DMS153 treated with DMSO at 0.1 percent for 48 hours (cell line): ENCODE measurements at regions not wholly inside any gene's neighbourhood (a gene's known extent, or its start where the extent isn't known, plus 50 kb on each side); places are given as distances from the start of the nearest gene placed in this dataset.

ENCODE experiments used
- DNase-seq: peaks from one replicate; lab custom pipeline; 2025; ENCODE audit not compliant: unreplicated experiment; lab: John Stamatoyannopoulos, UW

- no peak for DNase-seq
Measured at GRCh38 chr5:35282810-35283209, 52.5 kb upstream of the PRLR start.

- no peak for DNase-seq
Measured at GRCh38 chr5:35281613-35282012, 51.3 kb upstream of the PRLR start.
